ENCODE measurements at regions not wholly inside any gene's neighbourhood (a gene's known extent, or its start where the extent isn't known, plus 50 kb on each side); places are given as distances from the start of the nearest gene placed in this dataset.
"Not testable (repeated sequence)": the region's sequence is repeated elsewhere in the genome, so short reads cannot be mapped to it uniquely, and the experiment has no call there.

DNA sequence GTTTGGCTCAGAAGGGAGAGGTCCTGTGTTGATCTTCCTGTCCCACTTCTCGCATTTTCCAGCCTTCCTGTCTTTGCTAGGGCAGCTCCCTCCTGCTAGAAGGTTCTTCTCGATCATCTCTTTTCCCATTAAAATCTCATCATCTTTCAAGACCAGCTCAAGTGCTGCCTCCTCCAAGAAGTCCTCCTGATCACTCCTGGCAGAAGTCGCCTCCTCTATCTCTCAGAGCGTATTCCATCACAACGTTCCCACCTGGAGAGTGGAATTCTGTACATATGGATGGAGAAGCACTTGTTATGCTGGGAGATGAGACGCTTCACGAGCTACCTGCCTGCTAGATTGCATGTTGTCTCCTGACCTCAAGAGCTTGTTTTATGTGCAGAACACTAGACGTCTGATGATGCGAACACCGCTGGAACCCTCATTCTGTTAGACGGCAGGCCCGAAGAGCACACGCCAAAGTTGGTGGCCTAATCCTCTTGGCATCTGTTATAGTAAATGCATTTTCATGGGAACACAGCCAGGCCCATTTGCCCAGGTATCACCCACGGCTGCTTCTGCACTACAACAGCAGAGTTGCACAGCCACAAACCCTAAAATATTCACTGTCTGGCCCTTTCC, 68.0 kb upstream of the INSIG1 start:
- no peak for DNase-seq (ENCODE audit: low read depth)

DNA sequence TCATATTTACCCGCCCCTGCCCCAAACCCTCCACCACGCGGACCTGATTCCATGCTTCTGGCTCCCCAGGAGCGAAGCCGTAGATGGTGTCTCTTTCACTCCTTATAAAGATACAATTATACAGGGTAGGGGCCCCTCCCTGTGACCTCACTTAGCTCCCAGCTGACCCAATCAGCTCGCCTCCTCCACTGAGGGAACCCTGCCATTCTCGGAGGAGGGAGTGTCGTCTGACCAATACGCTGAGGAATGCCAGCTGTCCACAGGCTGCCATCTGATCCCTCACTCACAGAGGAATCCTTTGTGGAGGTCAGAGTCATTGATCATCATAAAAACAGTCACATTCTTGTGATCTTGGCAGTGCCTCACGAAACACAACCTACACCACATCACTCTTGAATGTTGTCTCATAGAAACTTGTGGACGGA, 67.5 kb upstream of the INSIG1 start:
- no peak for DNase-seq (ENCODE audit: low read depth)

DNA sequence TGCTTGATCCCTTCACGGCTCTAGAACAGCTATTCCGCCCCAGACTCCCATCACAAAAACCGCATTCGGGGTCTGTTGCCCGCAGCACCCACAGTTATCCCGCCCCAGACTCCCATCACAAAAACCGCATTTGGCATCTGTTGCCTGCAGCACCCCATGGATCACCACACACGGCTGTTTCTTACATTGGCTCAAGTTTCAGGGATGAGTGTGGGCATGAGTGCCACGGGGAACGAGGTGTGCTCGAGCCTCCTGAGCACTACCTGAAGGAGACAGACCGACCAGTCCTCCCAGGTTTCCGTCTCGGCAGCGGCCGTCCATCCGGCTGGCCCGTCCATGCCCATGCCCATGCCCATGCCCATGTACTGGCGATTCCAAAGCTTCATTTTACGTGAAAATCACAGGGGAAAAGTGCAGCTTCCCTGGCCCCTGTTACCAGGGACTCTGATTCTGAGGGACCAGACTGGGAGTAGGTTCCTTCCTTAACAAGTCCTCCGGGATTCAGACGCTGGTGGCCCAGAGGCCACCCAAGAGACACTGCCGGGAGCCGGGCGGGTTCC, 66.4 kb upstream of the INSIG1 start:
- no peak for DNase-seq (ENCODE audit: low read depth)

DNA sequence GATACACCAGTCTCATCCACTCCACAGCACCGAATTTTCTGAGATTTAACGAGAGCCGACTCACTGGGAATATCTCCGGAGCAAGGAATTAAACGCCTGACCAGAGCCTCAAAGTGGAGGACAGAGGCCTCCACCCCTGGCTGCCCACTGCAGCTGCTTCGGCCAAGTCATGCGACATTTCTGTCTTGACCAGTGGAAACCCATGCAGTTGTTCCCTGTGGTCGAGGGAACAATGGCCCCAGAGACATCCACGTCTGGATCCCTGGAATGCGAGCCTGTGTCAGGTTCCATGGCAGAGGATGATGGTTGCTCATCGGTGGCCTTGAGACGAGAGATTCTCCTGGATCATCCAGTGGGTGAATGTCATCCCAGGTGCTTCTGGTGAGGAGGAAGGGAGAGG, 65.7 kb upstream of the INSIG1 start:
- no peak for DNase-seq (ENCODE audit: low read depth)

DNA sequence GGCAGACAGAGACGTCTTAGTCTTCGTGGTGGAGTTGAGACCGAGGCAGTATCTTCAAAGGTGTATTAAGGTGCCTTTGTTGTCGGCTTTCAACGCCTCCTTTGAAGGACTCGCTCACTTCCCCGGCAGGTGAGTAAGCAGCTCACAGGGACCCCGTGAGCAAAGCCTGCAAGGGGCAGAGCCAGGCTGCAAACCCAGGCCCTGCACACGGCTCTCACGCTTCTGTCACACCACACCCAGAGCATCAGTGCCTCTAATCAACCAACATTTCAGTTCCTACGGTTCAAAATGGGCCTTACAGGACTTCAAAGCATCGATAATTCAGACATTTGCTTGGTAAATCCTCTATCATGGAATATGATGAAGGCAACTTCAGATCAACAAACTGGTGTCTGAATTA, 64.8 kb upstream of the INSIG1 start:
- no peak for DNase-seq (ENCODE audit: low read depth)

DNA sequence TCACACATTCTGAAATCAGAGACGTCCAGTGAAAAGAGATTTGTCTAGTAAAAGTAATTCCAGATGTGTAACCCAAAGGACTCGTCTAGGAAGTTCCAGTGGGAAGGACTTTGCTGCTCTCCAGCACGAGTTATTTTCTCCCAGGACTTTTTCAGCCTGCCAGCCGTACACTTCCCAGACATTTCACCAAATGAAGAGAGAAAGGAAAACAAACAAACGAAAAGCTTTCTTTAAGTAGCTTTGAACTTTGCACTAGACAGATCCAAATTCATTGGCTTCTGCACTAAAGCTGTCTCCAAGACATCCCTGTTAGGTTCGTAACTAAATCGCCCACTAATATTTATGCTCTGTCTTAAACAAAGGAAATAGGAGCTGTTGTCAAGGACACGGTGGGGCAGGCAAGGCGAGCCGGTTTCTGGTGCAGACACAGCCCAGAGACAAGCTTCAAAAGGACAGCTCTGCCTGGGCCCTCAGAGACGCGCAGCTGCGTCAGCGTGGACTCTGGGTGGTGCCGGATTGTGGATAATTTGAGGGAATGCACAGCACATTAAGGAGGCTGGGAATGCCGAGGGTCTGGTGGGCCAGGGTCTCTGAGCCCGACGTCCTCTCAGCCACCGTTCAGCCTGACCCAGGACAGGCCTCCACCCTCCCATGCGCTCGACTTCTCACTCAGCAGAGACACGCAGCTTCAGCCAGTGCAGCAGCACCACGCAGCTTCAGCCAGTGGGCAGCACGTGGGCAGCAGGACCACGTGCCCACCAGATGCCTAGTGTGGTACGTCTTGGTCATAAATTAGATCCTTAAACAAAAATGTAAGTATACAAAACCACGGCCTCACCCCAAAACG, 64.1 kb upstream of the INSIG1 start:
- DNase-seq (ENCODE audit: low read depth): no peak

DNA sequence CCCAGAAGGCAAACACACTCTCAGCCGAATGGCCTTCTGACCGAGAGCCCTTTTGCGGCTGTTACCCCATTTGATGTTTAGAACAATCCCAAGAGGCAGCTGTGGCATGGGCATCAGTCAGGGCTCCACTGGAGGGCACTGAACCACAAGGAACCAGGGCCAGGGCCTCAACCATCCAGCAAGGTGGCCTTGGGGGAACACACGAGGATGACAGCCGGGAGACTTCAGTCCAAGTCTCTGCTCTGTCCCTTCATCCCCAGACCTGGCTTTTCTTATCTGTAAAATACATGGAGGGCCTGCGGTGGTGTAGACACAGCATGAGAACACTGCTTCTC, 63.6 kb upstream of the INSIG1 start:
- no peak for DNase-seq (ENCODE audit: low read depth)

DNA sequence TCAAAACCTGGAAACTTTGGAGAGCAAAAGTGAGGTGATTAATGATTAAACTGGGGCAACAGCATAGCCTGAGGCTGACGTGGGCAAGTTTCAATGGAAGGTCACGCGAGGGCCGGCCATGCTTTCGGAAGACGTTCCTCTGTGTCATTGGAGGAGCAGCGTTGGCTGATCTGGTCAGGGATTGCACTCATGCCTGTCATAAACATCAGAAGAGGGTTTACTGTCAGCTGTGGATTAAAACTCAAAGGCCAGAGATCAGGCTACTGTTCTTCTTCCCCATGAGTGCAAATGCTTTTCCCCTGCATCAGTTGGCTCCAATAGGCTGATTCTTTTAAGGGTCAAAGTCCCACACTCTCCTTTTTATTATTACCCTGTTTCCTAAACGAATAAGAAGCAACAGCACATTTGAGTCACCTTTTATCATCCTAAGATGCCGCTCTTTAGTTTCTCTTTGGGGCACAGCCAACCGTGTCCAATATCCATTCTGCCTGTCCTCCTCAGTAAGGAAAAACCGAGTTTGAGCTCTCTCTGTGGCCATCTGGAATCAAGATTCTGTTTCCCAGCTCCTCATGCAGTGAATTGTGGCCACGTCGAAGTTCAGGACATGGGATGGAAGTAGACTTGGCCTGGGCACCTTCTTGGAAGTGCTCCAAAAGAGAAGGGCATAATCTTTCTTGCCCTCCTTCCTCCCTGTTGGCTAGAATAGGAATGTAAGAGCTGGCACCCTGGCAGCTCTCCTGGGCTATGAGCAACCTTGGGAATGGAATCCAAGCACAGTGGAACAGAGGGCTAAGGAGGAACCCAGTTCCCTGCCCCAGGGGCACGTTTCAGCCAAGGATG, 62.5 kb upstream of the INSIG1 start:
- DNase-seq (ENCODE audit: low read depth): no peak

DNA sequence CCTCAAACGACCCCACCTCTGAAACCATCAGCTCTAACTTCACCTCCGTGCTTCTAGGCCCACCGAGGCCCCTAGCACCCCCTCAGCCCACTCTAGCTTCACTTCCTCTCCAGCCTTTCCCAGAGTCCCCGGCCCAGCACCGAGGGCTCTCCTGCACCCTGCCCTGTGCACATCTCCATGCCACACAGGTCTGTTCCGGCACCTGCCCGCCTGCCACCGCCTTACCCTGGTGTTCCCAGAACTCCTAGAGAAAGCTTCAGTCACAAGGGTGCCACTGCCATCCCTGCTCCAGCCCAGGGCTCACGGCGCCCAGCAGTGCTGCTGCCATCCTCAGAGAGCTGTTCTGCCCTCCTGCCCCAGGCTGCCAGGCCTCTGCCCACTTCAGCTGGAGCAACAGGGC, 61.3 kb upstream of the INSIG1 start:
- DNase-seq (ENCODE audit: low read depth): no peak

DNA sequence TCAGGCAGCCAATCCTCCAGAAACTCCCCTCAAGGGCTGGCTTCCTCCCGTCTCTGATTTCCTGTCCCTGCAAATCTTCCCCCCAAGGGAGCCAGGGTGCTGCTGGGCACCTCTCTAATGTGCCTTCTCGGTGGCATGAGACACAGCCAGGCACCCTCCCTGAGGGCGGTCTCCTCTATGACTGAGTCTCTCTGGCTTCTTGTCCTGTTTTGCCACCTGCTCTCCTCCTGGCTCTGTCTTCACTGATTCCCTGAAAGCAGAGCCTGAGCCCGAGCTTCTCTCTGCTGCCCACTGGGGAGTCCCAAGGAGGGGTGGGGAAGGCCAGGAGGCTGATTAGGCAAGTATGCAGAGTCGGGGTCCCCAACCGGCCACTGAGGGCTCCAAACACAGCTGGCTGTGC, 60.4 kb upstream of the INSIG1 start:
- DNase-seq (ENCODE audit: low read depth): no peak

DNA sequence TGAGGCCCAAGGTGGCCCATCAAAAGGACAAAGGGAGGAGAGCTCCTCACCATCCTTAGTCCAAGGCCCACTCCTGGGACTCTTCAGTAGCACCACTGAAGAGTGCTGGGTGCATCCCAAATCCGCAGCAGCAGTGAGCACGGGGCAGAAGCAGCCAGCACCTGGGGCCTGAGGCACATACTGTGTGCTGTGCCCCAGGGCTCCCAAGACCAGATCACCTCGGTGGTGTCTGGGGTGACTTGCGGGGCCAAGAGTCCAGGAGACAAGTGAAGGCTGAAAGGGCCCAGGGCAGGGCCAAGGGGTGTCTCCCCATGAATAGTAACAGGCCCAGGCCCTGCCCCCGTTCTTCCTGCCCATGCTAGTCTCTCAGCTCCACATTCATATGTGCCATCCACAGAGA, 59.9 kb upstream of the INSIG1 start:
- DNase-seq (ENCODE audit: low read depth): no peak

DNA sequence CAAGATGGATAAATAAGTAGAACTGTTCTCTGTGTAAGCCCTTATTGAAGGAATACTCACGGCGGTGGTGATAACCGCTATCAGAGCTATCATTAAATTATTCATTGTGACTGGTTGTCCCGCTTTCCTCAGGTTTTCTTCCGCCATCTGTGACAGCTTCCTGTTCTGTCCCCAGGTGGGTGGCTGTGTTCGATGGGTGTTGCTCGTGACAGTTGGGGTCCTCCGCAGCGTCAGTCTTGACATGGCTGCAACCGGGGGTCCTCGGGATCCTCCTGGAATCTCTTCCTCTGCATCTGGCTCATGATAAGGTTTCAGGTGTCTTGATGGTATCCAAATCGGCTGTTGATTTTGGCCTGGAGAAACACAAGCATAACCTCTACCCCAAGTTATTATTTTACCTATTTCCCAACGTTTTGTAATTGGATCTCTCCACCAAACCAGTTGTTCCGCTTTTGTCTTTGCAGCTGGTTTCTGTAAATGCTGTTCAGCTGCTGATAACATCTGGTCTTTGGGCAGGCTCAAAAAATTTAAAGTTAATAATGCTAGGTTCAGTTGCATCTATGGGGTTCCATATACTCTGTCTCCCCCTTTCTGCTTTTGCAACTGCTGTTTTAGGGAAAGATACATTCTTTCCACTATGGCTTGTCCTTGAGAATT, 58.1 kb upstream of the INSIG1 start:
- not testable (repeated sequence) for DNase-seq (ENCODE audit: low read depth)

DNA sequence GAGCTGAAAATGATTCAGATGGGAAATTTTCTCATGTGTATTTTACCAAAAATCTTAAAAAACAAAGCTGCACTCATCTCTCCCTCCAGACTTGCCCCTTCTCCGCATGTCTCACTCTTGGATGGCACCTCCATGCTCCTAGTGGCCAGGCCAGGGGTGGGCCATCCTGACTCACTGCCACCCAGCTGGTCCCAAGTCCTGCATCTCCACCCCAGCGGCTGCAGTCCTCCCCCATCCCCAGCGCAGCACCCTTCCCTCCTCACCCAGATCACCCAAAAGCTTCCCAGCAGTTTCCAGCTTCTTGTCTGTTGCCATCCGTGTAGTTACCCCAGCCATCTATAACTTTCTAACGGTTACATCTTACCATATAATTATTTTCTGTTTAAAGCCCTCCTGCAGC, 53.0 kb upstream of the INSIG1 start:
- DNase-seq (ENCODE audit: low read depth): no peak

DNA sequence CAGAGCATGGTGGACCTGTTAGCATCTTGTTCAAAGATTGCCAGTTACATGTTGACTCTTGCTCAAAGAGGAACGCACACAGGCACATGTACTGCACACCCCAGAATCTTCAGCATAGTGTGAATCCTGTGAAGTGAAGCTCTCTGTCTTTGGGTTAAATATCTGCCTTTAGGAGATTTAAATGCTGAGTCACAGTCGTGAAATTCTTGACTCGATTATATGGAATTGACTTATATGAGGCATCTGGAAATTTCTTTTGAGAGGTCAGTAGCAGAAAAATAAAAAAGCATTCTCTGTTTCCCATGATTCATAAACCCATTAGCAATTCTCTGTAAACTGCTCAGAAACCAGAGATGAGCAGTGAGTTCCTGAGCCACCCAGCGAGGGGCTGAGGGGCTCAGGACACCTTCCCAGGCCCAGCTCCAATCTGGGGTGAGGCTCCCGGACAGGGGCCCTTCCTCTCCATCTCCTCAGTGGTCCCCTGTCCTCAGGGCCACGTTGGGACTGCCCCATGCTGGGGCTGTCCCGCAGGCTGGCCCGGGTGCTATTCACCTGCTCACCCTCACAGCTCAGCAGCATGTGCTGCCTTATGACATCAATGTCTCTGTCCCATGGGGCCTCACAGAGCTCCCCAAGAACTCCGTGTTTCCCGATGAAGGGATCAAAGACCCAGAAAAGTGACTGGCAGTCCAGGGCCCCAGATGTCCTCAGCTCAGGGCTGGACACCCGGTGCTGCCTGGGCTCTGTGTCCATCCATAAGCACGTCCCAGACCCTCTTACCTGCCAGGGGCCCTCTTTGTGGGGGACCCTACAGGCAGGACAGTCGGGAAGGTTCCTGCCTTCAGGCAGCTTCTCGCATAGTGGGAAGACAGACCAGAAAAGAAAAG, 50.0 kb upstream of the INSIG1 start:
- no peak for DNase-seq (ENCODE audit: low read depth)

Measured in activated T-cell treated with anti-CD3 and anti-CD28 coated beads for 24 hours (primary cell).